Astrocyte (in vitro differentiated cells and primary cell): ENCODE measurements at regions not wholly inside any gene's neighbourhood (a gene's known extent, or its start where the extent isn't known, plus 50 kb on each side); places are given as distances from the start of the nearest gene placed in this dataset.

ENCODE experiments used
- DNase-seq: peaks from one replicate; pipeline ENCODE4 v3.0.0-alpha.2; 2010; ENCODE audit warnings: low read depth
- FAIRE-seq: peaks from 2 replicates; lab custom pipeline; 2011; peaks lifted over from hg19 to GRCh38; lab: Jason Lieb, UNC
- H2AFZ ChIP-seq: 2 replicates; pipeline ENCODE4 v1.6.0; 2012; ENCODE audit warnings: low read depth, low read length, inconsistent platforms
- H3K27ac ChIP-seq: 2 replicates; pipeline ENCODE4 v1.5.1; 2011; ENCODE audit warnings: low read depth, low read length, inconsistent platforms
- H3K27me3 ChIP-seq: 2 replicates; pipeline ENCODE4 v1.6.0; 2011; ENCODE audit warnings: low read length, inconsistent platforms; ENCODE audit not compliant: insufficient read depth
- H3K36me3 ChIP-seq: 2 replicates; pipeline ENCODE4 v1.5.1; 2011; ENCODE audit warnings: low read length, inconsistent platforms; ENCODE audit not compliant: insufficient read depth
- H3K4me1 ChIP-seq: 2 replicates; pipeline ENCODE4 v1.5.1; 2011; ENCODE audit warnings: low read length, inconsistent platforms; ENCODE audit not compliant: insufficient read depth
- H3K4me2 ChIP-seq: 2 replicates; pipeline ENCODE4 v1.6.0; 2012; ENCODE audit warnings: low read length, inconsistent platforms
- H3K4me3 ChIP-seq: 2 replicates; pipeline ENCODE4 v1.5.1; 2011; ENCODE audit warnings: low read depth, mild to moderate bottlenecking, low read length, inconsistent platforms; ENCODE audit not compliant: insufficient read depth
- H3K79me2 ChIP-seq: 2 replicates; pipeline ENCODE4 v1.6.0; 2012; ENCODE audit warnings: mild to moderate bottlenecking, low read length, inconsistent platforms; ENCODE audit not compliant: insufficient read depth
- H3K9ac ChIP-seq: 2 replicates; pipeline ENCODE4 v1.6.0; 2012; ENCODE audit warnings: mild to moderate bottlenecking, low read length, inconsistent platforms
- H3K9me3 ChIP-seq: 2 replicates; pipeline ENCODE4 v1.5.1; 2012; ENCODE audit warnings: low read depth, mild to moderate bottlenecking, low read length, inconsistent platforms; ENCODE audit not compliant: insufficient read depth
- H4K20me1 ChIP-seq: 2 replicates; pipeline ENCODE4 v1.6.0; 2012; ENCODE audit warnings: low read length, inconsistent platforms; ENCODE audit not compliant: insufficient read depth
- H3K27ac Mint-ChIP-seq: one replicate; pipeline ENCODE4 v1.8.0; 2021; ENCODE audit warnings: mild to moderate bottlenecking, mixed read lengths; ENCODE audit not compliant: unreplicated experiment
- H3K27me3 Mint-ChIP-seq: one replicate; pipeline ENCODE4 v1.8.0; 2021; ENCODE audit warnings: low read depth, mixed read lengths; ENCODE audit not compliant: unreplicated experiment
- H3K36me3 Mint-ChIP-seq: one replicate; pipeline ENCODE4 v1.8.0; 2021; ENCODE audit warnings: low read depth, mixed read lengths; ENCODE audit not compliant: unreplicated experiment
- H3K4me1 Mint-ChIP-seq: one replicate; pipeline ENCODE4 v1.8.0; 2021; ENCODE audit warnings: low read depth, mixed read lengths; ENCODE audit not compliant: unreplicated experiment
- H3K4me3 Mint-ChIP-seq: one replicate; pipeline ENCODE4 v1.8.0; 2021; ENCODE audit warnings: mild to moderate bottlenecking, moderate library complexity, mixed read lengths; ENCODE audit not compliant: unreplicated experiment
- H3K9me3 Mint-ChIP-seq: one replicate; pipeline ENCODE4 v1.8.0; 2021; ENCODE audit warnings: mild to moderate bottlenecking, mixed read lengths; ENCODE audit not compliant: unreplicated experiment
- EZH2 ChIP-seq: IDR thresholded peaks from 2 replicates; pipeline ENCODE4 v1.6.1; 2012; ENCODE audit warnings: mild to moderate bottlenecking, low read length, inconsistent platforms; ENCODE audit not compliant: insufficient read depth
- TF ChIP-seq, protein P1 (sequence below): IDR thresholded peaks from 2 replicates; pipeline ENCODE4 v1.5.1; 2011; ENCODE audit warnings: low read depth, mild to moderate bottlenecking, inconsistent platforms, low read length, moderate library complexity; ENCODE audit not compliant: insufficient read depth

DNA sequence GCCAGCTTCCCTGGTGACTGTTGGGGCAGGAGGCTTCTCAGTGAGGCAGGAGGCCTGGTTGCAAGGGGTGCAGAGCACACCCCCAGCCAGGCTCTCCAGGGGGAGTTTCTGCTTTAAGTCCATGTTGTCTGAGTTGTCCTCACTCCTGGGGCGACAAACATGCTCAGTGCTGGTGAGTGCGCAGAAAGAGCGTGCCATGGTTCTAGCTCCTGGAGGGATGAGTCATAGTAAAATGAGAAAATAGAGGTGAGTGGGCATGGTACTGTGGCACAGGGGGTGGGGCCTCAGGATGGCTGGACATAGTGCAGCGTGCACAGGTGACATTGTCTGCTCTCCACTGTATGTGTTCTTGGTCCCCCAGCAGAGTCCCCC lies 457.2 kb upstream of the HS6ST1 start:
- no peak overlapping the region for H3K4me2 ChIP-seq
- TF ChIP-seq EZH2 = no peak
- TF ChIP-seq, protein P1, sequence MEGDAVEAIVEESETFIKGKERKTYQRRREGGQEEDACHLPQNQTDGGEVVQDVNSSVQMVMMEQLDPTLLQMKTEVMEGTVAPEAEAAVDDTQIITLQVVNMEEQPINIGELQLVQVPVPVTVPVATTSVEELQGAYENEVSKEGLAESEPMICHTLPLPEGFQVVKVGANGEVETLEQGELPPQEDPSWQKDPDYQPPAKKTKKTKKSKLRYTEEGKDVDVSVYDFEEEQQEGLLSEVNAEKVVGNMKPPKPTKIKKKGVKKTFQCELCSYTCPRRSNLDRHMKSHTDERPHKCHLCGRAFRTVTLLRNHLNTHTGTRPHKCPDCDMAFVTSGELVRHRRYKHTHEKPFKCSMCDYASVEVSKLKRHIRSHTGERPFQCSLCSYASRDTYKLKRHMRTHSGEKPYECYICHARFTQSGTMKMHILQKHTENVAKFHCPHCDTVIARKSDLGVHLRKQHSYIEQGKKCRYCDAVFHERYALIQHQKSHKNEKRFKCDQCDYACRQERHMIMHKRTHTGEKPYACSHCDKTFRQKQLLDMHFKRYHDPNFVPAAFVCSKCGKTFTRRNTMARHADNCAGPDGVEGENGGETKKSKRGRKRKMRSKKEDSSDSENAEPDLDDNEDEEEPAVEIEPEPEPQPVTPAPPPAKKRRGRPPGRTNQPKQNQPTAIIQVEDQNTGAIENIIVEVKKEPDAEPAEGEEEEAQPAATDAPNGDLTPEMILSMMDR = no peak
- no peaks in the 10 kb centered on the region for H3K36me3 ChIP-seq
- FAIRE-seq (no peak), DNase-seq (no peak)
- H3K27me3 ChIP-seq = no peaks in the 10 kb centered on the region
- H3K4me3 ChIP-seq = no peak overlapping the region
- H2AFZ ChIP-seq = no peak overlapping the region
- H4K20me1 ChIP-seq = no peaks in the 10 kb centered on the region
- H3K27ac ChIP-seq = no peak overlapping the region
- no peaks in the 10 kb centered on the region for H3K4me1 ChIP-seq
- H3K9ac ChIP-seq = no peak overlapping the region
- H3K27ac Mint-ChIP-seq = no peak overlapping the region
- H3K9me3 ChIP-seq = no peaks in the 10 kb centered on the region
- peaks cover 3% of the 10 kb centered on the region for H3K4me1 Mint-ChIP-seq
- peaks cover 2% of the 10 kb centered on the region for H3K9me3 Mint-ChIP-seq
- no peaks in the 10 kb centered on the region for H3K79me2 ChIP-seq
- H3K4me3 Mint-ChIP-seq = no peak overlapping the region
- peaks cover 35% of the 10 kb centered on the region for H3K27me3 Mint-ChIP-seq
- no peaks in the 10 kb centered on the region for H3K36me3 Mint-ChIP-seq

DNA sequence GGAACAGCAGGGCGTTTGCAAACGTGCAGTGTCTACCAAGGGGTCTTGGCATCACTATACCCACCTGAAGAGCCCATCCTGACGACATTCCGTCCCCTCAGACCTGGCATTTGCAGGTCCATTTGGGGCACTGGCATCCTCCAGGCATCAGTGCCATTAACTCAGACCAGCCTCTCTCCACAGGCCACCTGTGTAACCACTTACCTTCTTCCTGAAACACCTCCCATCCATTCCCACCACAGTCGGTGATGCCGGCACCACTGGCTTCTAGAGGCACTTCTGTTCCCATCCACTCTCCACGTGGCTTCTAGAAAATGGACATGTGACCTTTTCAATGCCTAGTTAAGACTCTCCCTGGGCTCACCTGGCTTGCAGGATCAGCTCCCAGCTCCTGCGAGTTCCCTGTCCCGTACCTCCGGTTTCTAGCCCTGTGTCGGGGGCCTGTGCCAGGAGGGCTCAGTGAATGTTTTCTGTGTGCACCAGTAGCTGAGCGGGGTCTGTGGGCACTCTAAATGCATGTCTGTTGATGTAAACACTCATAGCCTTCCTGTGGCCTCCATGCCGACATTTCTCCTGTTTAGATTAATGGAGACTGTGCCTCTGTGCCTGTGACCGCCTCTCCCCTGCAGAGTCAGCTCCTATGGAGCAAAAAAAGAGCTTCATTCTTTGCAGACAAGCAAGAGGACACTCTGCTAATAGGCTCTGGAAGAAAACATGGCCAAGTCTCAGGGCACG lies 458.0 kb upstream of the HS6ST1 start:
- Histone ChIP-seq H3K79me2 (no peaks in the 10 kb centered on the region), H3K9me3 (no peaks in the 10 kb centered on the region), H3K4me2 (no peak overlapping the region), H3K4me1 (no peaks in the 10 kb centered on the region), H3K36me3 (no peaks in the 10 kb centered on the region), H3K9ac (no peak overlapping the region), H3K27ac (no peak overlapping the region), H2AFZ (no peak overlapping the region), H3K4me3 (no peak overlapping the region), H4K20me1 (no peaks in the 10 kb centered on the region), H3K27me3 (no peaks in the 10 kb centered on the region)
- peaks cover 33% of the 10 kb centered on the region for H3K27me3 Mint-ChIP-seq
- H3K27ac Mint-ChIP-seq = no peak overlapping the region
- H3K9me3 Mint-ChIP-seq = peaks cover 2% of the 10 kb centered on the region
- H3K4me3 Mint-ChIP-seq = no peak overlapping the region
- peaks cover 3% of the 10 kb centered on the region for H3K4me1 Mint-ChIP-seq
- DNase-seq (no peak), FAIRE-seq (no peak)
- no peaks in the 10 kb centered on the region for H3K36me3 Mint-ChIP-seq
- no peak for TF ChIP-seq EZH2
- TF ChIP-seq, protein P1 = no peak
